ENCODE measurements at regions not wholly inside any gene's neighbourhood (a gene's known extent, or its start where the extent isn't known, plus 50 kb on each side); places are given as distances from the start of the nearest gene placed in this dataset.
"Not testable (repeated sequence)": the region's sequence is repeated elsewhere in the genome, so short reads cannot be mapped to it uniquely, and the experiment has no call there.

DNA sequence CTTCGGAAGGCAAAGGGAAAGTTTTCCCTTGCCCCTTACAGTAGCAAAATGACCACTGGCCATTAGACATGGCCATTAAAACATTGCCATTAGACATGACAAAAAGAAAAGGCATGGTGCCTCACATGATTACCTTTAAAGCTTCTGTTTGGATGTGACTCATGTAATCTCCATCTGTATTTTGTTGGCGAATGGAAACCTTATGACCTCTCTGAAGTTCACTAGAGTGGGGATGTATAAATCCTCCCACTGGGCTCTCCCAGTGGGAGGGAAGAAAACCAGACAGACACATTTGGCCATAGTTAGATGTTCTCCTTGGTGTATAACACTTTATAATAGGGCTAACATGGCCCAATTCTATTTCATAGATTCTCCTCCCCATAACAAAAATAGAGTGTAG, 152.6 kb downstream of the MAGEB17 start:
- DNase-seq (ENCODE audit: low read depth in 2 of 3, low spot score in 2 of 3), result no peak

DNA sequence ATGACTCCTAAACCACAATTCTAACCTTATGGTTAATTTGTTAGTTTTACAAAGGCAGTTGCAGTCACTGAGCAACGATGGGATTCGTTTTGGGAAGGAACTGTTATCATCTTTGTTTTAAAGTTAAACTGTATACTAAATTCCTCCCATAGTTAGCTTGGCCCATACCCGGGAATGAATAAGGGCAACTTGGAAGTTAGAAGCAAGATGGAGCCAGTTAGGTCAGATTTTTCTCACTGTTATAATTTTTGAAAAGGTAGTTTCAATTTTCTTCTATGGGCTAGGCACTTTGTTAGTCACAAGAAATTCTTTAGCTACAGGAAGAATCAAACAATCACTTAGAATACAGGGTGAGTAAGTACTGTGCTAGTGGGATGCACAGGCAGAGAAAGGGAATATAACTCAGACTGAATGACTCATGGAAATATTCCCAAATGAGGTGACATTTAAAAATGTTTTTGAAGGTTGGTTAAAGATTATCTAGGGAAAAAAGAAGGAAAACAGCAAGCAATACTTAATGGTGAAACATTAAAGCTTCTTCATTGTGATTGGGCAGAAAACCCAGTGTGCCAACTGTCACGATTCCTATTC, 153.6 kb downstream of the MAGEB17 start:
- DNase-seq (ENCODE audit: low read depth in 2 of 3, low spot score in 2 of 3), result no peak

GRCh38 chrX:16333453-16333852, 166.2 kb downstream of the MAGEB17 start:
- no peak for DNase-seq (ENCODE audit: low read depth in 2 of 3, low spot score in 2 of 3)

DNA sequence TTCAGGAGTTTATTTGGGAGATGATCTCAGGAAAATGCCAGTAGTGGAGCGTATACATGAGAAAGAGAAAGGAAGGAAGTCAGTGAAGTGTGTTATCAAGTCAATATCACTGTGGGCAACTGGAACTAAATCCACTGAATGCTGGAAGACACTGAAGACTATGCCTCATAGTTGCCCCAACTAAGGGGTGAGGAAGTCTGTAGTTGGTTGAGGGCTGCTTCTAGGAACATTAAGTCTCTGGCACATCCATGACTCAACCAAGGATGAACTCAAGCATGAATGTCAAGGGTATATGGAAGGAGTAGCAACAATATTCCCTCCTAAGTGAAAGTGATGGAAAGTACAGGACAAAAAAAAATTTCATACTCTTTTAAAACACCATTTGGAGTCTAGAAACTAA, 167.9 kb downstream of the MAGEB17 start:
- DNase-seq (ENCODE audit: low read depth in 2 of 3, low spot score in 2 of 3), result no peak

DNA sequence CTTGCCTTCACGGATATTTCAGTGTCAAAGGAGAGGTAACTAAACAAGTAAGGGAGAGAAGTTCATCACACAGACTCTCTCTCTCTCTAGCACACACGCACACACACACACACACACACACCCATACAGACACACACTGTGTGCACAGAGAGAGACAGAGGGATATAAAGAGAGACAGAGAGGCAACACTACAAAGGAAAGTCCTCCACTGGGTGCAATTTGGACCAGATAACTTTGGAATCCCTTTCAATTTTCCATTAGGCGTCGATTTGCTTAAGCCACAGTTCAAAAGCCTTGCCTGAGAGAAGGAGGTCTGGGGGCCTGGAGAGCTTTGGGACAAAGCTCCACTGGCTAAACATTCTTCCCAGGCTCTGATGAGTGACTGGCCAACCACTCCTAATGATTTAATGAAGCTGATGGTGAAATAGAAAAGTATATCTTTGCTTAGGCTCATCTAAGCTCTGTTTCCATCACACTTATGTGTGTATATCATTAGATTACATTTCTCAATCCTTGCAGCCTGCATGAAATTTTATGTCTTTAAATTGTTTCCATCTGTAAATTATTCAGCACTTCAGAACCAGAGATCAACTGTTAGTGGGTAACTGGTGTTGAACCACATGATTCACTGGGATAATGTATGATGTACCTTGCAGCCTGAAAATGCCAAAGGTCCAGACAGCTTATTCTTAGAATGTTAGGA, 180.8 kb downstream of the MAGEB17 start:
- DNase-seq (ENCODE audit: low read depth in 2 of 3, low spot score in 2 of 3), result no peak

- DNase-seq (ENCODE audit: low read depth in 2 of 3, low spot score in 2 of 3), result no peak
Observed at GRCh38 chrX:16357902-16358301, 190.6 kb downstream of the MAGEB17 start.

GRCh38 chrX:16360056-16360455, 192.8 kb downstream of the MAGEB17 start:
- DNase-seq (ENCODE audit: low read depth in 2 of 3, low spot score in 2 of 3), result not testable (repeated sequence)

- DNase-seq (ENCODE audit: low read depth in 2 of 3, low spot score in 2 of 3), result no peak
Observed at GRCh38 chrX:16368696-16369095, 201.4 kb downstream of the MAGEB17 start.

DNA sequence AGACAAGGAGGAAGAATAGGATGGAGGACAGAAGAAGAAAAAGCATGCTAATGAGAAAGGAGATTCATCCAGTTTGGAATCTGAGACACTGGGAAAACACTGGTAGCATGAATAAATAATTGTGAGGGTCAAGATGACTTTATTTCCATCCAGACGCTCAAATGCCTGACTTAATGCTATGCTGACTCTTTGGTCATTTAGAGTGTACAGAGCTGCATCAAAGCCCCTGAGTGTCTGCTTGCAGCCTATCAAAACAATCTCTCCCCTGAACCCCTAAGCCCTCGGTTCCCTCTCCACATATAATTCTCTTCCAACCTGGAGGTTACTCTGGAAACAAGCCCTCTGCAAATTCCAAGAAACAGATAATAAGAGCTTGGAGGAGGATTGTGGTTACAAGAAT, 208.8 kb downstream of the MAGEB17 start:
- no peak for DNase-seq (ENCODE audit: low read depth in 2 of 3, low spot score in 2 of 3)

GRCh38 chrX:16386126-16386525, 218.8 kb downstream of the MAGEB17 start:
- DNase-seq (ENCODE audit: low read depth in 2 of 3, low spot score in 2 of 3), result no peak

DNA sequence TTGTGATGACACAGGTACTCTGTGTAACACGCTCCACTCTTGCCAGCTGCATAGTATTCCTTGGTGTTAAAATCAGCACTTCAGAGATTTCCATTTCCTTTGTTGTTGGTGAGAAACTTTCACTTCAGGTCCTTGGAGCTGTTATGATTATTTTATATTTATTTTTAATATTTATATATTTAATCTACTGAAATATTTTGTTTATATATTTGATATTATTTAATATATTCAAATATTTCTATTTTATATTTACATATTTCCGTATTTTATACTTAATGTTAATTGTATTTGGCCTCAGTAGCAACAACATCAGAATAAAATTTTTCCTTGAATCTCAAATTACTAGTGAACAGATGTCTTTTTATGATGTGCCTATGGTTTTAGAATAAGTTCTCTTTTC, 225.3 kb downstream of the MAGEB17 start:
- DNase-seq (ENCODE audit: low read depth in 2 of 3, low spot score in 2 of 3), result no peak

- DNase-seq (ENCODE audit: low read depth in 2 of 3, low spot score in 2 of 3), result no peak
Observed at GRCh38 chrX:16394290-16394689, 227.0 kb downstream of the MAGEB17 start.

DNA sequence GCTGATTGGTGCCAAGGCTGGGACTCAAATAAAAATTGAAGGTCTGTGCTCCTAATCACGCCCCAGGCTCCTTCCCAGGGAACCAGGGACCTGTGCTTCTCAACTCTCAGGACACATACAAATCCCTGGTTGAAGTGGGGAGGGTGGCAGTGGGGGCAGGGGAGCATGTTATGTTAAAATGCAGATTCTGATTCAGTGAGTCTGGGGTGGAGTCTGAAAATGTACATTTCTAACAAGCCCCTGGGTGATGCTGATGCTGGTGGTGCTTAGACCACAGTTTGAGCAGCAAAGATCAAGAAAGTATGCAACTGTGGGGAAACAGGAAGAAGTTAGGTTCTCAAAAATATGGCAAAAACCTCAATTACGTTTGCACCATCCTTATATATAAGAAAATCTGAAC, 236.5 kb downstream of the MAGEB17 start:
- no peak for DNase-seq (ENCODE audit: low read depth in 2 of 3, low spot score in 2 of 3)

GRCh38 chrX:16416588-16416987, 233.4 kb upstream of the S100G start:
- DNase-seq (ENCODE audit: low read depth in 2 of 3, low spot score in 2 of 3), result no peak

DNA sequence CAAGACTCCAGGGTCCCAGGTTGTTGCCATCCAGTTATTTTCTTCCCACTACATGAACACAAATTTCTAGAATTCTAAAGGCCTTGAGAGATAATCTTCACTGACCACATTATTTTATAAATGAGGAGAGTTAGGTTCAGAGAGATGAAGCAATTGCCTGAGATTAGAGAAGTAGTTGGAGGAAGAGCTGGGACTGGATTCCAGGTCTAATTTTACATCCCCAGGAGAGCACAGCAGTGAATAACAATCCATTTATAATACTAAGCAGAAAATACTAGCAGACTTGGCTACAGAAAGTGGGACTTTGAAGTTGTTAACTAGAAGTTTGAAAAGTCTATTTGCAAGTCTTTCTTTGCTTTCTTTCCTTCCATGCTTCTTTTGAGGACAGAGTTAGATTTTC, 231.3 kb upstream of the S100G start:
- no peak for DNase-seq (ENCODE audit: low read depth in 2 of 3, low spot score in 2 of 3)

DNA sequence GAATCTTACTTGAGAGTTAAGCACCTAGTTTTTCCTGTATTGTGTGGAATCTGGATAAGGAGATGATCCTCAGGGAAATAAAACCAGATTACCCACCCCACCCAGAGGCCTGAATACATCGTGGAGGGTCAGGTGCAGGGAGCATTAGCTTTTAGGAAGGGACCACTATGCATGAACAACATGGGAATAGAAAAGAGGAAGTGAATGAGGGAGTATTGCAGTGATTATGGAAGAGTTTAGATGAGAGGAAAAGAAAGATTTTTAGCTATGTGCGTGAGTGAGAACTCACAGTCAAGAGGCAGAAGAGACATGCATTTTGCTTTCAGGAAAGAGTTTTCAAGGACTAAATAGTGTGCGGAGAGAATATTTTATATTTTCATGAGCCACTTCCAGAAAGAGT, 222.3 kb upstream of the S100G start:
- DNase-seq (ENCODE audit: low read depth in 2 of 3, low spot score in 2 of 3), result no peak

GRCh38 chrX:16429406-16429805, 220.6 kb upstream of the S100G start:
- DNase-seq (ENCODE audit: low read depth in 2 of 3, low spot score in 2 of 3), result no peak

DNA sequence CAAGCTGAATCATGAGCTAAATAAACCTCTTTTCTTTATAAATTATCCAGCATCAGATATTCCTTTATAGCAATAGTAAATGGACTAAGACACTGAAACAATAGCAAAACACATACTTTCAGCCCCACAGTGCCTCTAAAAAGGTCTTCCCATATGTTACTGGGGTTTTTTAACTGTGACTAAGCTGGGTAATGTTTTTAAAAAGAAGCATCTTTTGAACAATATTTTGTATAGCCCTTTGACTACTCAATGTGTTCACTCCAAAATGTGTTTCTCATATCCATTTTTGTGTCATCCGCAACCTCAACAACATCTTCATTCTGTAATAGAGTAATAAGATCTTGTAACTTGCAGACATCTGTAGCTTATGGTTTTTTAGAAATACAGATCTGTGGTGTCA, 218.7 kb upstream of the S100G start:
- DNase-seq (ENCODE audit: low read depth in 2 of 3, low spot score in 2 of 3), result no peak

DNA sequence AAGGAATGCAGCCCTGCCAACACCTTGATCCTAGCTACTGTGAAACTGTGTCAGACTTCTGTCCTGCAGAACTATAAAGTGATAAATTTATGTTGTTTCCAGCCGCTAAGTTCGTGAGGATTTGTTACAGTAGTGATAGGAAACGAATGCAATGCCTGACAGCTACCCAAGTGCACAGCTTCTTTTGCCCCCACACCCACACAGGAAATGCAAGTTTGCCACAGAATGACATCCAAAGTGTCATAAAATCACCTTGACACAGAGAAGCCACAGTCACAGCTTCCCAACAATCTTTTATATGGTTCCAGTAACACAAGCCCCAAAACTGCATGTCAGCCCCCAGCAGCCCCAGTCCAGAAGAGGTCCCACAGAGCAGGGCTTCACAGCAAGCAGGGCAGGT, 216.9 kb upstream of the S100G start:
- DNase-seq (ENCODE audit: low read depth in 2 of 3, low spot score in 2 of 3), result no peak

DNA sequence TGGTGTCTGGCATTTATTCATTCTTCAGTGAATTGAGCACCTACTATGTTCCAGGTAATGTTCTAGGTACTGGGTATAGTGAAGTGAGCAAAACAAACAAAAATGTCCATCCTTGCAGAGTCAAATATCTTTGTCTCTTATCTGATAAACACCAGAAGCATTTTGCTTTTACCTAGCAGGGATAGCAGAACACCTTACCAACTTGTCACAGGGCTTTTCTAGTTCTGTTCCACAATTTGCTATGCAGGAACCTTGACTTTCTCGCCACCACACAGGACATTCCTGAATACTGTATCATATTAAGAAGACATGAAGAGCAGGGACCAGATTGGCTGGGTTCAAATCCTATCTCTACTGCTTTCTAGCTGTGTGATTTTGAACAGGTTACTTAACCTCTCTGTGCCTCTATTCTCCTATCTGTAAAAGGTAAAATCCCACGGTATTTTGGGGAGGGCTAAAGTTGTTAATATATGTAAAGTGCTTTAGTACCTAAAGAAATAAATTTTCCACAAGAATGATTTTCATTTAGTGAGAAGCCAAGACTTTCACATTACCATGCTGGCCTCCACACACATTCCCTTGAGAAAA, 214.5 kb upstream of the S100G start:
- DNase-seq (ENCODE audit: low read depth in 2 of 3, low spot score in 2 of 3), result no peak

- DNase-seq (ENCODE audit: low read depth in 2 of 3, low spot score in 2 of 3), result peak in 2 of 3 experiments; percentile 36 to 47
Observed at GRCh38 chrX:16436348-16437188, 213.4 kb upstream of the S100G start.

DNA sequence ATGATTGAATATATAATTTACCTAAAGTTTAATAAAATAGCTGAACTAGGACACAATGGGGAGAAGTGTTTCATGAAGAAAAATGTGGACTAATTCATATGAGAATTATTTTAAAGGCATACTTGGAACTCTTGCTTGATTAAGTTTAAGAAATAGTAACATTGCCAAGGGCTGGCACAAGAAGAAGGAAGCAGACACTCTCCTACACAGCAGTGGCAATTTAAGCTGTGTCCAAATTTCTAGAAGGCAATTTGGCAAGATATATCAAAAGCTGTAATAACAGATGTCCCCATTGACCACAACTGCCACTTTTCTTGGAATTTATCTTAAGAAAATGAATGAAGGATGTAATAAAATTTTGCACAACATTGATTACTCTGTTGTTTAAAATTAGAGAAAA, 209.5 kb upstream of the S100G start:
- DNase-seq (ENCODE audit: low read depth in 2 of 3, low spot score in 2 of 3), result no peak
